RCC 7860 (cell line): ENCODE measurements at regions not wholly inside any gene's neighbourhood (a gene's known extent, or its start where the extent isn't known, plus 50 kb on each side); places are given as distances from the start of the nearest gene placed in this dataset.
"Not testable (repeated sequence)": the region's sequence is repeated elsewhere in the genome, so short reads cannot be mapped to it uniquely, and the experiment has no call there.

Source experiments
- DNase-seq: peaks from one replicate; pipeline ENCODE4 v3.0.0-alpha.2; 2015; ENCODE audit warnings: low spot score
- FAIRE-seq: peaks from 2 replicates; lab custom pipeline; 2012; peaks lifted over from hg19 to GRCh38; lab: Jason Lieb, UNC

DNA sequence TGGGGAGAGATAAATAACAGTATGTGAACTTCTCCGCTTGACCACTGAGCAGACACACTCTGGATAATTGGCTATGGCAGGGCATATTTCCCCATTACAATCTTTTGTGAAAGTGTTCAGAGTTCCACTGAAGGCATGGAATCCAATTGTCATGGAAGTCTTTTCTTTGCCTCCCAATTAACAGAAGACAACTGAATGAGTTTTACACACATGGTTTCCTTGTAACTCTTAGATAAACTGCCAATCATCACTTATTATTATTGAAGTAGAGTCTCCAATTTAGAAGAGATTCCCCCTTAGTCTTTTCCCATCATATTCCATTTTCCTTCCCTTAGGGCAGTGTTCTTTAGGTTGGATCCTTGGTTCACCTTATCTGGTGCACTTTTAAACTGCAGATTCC, 308.3 kb downstream of the NR2F2 start:
- FAIRE-seq (no peak), DNase-seq (no peak)

DNA sequence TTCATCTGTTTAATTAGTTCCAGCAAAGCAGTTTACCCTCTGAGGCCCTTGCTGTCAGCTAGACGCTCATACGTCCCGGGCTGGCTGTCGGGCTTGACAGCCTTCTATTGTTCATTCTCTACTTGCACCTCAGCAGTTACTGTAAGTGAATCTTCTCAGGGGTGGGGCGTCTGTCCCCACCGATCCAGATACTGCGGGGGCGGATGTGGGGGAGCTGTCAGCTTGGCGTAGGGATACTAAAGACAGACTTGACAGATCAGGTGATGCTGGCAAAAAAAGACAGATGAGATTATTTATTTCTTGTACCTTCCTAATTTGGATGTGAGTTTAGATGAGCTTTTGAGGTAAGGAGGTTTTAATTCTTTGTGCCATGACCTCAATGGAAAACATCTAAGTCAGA, 315.3 kb downstream of the NR2F2 start:
- DNase-seq (no peak), FAIRE-seq (no peak)

DNA sequence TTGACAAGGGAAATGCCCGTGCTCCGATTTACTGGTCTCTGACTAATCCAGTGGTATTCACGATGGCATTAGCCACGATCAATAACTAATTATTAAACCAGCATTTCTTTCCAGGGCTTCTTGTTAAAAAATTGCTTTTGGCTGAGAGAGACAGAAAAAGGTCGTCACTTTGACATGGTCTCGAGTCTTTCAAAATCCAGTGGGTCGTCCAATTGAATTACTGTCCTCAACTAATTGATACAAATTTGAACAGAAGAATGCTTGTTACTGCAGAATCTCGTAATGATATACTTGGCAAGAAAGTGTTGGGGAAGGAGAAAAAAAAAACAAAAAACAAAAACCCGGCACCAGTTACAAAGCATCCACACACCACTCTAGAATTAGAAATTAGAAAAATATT, 318.4 kb downstream of the NR2F2 start:
- DNase-seq: no peak
- no peak for FAIRE-seq

DNA sequence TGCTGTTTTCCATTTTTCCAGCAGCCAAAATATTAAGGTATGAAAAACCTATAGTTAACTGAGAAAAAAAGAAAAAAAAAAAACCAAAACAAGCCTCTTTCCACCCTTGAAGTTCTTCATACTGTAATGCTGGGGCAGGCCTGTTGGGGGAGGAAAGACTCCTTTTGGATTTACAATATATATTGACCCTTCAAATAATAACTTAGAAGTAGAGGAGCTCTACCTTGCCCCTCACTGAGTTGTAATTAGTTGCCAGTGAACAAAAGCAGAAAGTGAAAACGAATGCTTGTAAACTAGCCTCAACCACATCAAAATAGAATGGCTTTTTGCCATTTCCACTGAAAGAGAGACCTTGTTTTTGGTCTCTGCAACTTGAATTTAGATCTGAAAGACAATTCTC, 326.6 kb downstream of the NR2F2 start:
- FAIRE-seq (no peak), DNase-seq (no peak)

DNA sequence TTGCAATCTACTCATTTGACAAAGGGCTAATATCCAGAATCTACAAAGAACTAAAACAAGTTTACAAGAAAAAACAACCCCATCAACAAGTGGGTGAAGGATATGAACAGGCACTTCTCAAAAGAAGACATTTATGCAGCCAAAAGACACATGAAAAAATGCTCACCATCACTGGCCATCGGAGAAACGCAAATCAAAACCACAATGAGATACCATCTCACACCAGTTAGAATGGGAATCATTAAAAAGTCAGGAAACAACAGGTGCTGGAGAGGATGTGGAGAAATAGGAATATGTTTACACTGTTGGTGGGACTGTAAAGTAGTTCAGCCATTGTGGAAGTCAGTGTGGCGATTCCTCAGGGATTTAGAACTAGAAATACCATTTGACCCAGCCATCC, 336.5 kb downstream of the NR2F2 start:
- FAIRE-seq, DNase-seq: not testable (repeated sequence)

DNA sequence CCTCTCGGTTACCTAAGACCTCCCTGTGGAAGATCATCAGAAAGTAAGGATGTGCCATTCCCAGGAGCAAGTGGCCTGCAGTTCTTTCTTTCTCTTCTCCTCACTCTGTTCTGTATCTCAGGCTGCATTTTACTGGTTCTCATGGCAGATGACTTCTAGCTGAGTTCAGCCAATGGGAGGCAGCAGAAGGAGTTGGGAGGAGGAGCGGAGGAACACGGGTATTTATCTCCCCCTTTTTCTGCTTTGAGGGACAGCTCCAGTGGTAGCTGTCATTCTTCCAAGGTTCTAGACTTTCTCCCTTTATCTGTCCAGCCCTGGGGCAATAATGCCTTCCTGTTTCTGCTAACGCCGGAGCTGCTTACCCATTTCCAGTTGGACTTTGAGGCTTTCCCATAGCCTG, 339.9 kb downstream of the NR2F2 start:
- FAIRE-seq: no peak
- no peak for DNase-seq

DNA sequence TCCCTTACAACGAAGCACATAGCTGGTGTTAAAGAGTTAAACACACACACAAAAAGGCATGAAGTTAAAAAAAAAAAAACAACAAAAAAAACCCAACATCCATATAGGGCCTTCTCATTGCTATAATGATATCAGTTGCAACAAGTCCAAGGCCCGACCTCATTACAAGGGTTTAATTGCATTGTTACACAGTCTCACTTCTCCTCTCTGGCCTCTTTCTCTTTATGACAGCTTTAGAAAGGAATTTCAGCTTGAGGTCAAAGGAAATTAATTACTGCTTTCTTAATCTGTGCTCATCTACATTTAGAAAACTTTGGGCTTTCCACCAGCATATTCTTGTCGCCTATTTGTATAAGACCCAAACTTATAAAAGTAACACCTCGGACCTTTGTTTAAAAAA, 342.1 kb downstream of the NR2F2 start:
- FAIRE-seq: no peak
- no peak for DNase-seq

DNA sequence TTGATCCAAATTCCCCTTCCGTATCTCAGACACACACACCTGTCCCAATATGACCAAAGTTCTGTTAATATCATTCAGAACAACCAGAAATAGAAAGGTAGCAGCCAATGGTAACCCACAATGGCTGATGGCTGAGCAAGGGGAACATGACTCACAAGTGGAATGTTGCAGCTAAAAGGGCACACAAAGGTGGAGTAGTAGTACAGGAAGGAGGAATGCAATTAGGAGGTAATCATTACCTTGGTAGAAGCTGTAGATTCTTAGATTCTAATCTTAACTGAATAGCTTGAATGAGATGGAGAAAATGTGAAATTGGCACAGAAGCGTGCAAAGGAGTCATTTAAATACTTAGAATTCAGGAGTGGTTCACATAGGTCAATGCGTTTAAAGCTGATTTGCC, 347.9 kb downstream of the NR2F2 start:
- FAIRE-seq: no peak
- no peak for DNase-seq

DNA sequence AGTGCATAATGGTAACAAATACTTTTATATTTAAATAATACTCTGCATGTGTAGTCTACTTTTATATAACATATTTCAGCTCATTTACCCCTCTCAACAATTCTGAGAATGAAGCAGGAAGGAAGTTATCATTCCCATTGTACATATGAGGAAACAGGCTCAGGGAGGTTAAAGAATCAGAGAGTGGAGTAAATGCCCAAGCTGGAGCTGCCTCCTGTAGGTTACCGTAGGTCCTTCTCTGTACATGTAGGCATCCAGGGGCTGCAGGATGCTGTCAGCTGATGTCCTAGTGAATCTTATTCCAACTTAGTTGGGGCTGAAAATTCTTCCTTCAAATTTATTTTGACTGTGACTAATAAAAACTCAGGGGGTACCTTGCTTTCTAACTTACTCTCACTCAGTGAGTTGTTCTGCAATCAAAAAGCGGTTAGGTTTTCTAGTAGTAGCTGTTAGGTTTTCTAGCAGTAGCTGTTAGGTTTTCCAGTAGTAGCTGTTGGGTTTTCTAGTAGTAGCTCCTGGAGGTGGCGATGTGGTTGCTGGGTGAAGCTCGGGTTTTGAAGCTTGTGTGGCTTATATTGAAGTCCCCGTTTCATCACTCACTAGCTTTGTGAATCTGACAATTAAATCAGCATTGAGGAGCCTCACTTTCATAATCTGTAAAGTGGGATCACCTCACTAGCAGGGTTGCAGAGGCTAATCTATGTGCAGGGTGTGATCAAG, 357.0 kb downstream of the NR2F2 start:
- DNase-seq: no peak
- FAIRE-seq: no peak

DNA sequence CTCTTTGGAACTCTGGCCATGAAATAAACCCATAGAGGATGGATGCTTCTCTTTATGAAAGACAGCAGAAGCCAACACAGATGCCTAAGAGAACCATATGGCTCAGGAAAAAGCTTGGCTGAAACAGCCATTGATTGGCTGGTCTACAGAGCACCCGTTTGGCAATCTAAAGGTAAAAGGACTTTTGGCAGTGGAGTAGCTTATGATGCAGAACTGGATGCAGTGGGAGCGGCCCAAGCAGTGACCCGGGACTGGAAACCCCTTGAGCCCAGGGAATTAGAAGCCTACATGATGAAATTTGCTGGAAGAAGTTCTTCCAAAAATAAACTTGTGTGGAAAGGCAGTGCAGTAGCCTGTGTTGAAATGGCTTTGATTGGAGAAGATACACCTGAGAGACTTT, 360.2 kb downstream of the NR2F2 start:
- DNase-seq: no peak
- no peak for FAIRE-seq

DNA sequence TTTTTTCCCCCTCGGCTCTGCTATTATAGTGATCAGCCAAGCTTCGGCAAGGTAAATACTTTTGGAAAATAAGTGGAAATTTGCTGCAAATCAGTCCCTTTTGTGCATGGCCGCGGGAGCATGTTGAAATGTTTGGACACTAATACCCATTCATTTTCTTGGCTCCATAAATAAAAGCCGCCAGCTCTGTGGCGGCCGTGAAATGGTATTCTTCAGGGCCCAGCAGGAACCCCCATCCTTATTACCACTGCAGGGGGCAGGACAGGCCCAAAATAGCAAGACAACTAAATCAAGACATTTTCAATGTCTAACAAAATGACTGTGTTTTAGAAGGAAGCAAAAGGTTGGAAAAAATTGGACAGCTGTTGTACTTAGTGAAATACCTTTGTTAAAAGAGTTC, 362.3 kb downstream of the NR2F2 start:
- no peak for DNase-seq
- FAIRE-seq: no peak

DNA sequence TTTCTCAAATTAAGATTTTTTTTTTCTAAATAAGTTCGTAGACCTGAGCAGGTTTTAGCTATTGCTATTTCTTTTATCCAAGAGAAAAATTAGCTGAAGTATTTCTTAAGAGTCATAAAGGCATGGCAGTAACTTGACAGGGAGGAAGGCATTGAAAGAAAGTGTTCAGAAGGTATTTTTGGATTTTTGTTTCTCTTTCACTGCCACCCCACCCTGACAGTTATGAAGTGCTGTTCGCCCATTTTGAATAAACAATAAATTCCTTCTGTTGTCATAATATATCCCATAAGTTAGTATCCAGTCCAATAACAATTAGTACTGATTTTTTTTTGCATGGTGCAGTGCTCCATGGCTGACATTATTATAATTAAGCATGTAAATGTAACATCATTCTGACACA, 363.0 kb downstream of the NR2F2 start:
- no peak for FAIRE-seq
- DNase-seq: no peak

DNA sequence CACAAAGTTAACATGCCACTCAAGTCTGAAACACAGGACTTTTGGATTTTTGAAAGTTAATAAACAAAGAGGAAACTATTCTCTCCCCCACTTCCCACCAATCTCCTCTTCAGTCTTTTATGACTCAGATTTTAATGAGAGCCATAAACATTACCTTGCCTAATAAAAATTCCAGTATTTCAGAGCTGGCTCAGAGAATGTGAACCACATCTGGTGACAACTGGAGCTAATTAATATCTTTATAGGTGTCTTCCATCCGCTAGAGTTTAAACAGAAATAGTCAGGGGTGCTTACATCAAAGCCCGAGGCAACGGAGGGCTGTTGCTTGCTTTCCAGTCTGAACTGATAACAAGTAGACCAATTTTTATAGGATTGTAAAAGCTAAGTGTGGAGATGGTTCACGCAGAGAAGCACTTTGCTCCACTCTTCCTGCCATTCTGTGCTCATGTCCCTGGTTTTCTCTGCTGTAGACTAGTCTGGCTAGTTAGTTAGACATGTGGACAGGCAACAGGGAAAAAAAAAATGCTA, 363.6 kb downstream of the NR2F2 start:
- FAIRE-seq: no peak
- no peak for DNase-seq

DNA sequence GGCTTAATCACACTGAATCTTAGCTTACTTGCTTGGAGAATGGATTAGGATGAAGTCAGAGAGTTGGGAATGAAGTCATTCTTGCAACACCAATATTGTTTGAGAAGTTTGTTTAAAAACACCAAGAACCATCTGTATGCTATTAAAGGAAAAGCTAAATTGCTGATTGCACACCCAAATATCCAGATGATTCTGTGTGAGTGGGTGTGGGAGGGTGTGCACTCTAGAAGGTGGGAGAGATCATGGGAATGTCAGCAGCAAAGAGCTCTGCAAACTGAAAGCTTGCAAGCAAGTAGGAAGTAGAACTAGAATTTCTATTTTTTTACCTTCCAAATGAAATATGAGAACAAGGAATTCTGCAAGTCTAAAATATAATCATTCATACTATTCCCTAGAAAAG, 364.9 kb downstream of the NR2F2 start:
- no peak for DNase-seq
- no peak for FAIRE-seq

DNA sequence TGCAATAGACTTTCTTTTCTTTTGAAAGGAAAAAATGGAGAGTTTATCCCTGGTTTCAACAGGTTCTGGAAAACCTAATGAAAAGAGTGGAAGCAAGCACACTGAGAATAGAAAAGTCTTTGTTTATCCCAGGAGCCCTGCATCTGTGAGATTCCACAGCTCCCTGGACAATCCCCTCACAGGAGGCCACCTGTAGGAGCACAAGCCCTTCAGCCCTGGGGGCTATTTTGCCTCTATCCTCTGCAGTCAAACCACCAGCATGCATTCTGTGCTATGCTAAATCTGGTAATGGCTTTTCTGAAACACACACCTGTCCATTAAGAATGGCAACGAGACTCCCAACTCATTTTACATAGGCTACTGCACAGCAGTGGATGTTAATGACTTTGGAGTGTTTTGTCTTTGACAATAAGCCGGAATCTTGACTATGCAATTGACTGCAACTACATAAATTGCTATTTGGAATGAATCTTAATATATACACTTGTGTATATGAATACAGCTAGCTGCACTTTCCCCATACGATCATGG, 369.4 kb downstream of the NR2F2 start:
- no peak for DNase-seq
- FAIRE-seq: no peak

DNA sequence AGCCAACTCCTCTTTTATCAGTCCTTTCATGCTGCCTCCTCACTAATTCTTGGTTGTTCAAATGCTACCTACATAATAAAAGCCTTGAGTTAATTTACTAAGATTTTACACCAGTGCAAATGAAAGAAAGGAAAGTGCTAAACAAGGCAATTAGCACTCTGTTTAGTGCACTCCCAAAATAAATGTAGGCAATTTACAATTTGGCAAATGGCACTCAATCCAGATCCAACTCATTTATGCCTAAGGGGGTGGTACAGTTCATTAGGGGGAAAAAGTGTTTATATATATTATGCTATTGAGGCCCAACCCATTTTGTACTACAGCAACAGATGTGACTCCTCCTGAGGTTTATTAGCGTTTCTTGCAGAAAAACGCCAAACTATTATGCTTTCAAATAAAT, 370.1 kb downstream of the NR2F2 start:
- FAIRE-seq: no peak
- DNase-seq: no peak

DNA sequence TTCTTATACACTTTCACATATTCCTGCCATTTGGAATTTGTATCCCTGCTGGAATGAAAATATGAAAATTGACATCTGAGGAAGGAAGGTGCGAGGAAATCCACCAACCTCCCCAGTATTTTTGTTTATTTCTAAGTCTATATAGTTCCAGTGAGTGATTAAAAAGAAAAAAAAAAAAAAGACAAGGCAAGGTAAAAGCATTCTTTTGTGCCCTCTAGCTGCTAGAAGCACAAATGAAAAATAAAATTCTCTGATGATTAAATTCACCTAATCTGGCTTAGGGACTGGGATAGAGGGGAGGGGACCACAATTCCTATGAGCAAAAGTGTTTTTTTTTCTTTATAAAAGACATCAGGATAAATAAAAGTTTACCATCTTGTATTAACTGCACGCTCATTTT, 370.9 kb downstream of the NR2F2 start:
- DNase-seq (no peak), FAIRE-seq (no peak)

DNA sequence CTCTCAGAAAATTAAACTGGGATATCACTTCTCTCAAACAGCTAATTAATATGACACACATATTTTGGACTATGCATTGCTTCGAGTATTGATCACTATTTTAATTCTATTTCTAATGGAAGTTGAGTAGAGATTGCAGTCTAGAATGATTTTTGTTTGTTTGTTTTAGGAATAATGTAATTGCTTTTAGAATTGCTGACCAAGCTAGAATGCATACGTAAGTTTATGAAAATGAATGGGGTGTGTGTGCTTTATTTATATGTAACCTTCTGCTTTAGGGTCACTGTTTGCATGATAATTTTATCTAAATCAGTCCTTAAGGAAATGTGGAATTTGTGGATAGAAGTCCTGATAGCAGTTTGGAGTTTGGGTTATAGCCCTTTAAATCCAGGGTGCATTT, 371.4 kb downstream of the NR2F2 start:
- FAIRE-seq (no peak), DNase-seq (no peak)

DNA sequence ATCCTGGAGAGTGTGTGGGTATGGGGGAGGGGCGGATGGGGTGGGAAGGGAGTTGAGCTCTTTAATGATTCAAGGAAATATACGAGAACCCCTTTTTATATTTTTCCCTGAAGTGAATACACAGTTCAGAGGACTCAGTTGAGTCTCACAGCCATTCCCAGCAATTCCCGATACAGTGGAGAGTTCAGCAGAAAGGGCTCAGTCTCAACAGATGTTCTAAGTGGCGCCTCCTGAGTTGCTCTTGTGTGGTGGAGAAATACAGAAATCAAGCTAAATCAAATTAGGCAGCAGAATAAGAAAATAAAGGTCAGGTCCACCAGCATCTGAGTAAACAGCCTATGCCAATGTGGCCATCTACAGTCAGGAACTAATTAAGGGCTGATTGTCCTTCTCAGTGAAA, 372.1 kb downstream of the NR2F2 start:
- DNase-seq (no peak), FAIRE-seq (no peak)

DNA sequence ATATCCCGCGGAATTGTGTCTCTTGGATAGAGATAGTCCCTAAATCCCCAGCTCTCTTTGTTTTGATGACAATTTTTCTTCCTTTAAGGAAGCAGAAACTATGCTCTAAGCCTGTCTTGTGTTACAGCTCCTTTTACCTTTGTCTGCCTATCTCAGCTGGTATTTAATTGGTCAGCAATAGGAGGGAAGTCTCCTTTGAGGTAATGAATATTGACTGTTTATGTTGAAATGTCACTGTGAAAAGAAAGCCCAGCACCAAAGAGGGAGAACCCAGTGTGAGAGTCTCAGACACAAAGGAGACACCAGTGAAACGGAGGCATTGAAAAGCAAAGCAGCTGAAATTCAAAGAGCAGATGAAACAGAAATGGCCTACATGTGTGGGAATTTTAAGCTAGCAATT, 372.6 kb downstream of the NR2F2 start:
- FAIRE-seq (no peak), DNase-seq (no peak)

DNA sequence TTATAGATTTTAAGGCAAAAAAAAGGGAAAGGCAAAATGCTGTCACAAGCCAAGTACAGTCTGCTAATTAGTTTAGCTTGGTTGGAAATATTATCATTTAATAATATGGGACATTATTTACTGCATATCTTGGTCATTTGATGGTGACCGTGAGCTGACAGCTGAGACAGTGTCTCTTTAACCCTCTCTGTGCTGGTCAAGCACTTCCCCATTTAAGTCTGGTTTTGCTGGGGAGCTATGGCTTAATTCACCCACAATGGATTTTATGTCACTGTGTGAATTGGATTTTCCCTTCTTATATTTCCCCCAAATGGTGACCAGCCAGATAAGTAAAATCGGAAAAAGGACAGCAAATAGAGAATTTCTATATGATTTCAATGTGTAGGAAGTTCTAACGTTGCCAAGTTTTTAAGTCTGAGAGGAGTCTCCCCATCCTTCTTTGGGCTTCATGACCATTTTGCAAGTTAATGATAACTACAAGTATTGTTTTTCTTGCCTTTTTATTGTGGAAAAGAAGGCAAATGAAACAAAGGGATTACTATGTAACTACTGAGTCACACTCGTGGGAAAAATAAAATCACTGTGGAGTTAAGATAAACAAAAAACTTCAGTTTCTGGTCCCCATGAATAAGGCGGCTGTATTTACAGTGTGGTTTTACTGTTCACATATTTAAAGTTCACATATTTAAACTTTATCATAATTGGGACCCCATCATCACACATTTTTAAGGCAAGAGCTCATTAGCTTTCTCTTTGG, 373.5 kb downstream of the NR2F2 start:
- FAIRE-seq (no peak), DNase-seq (no peak)

DNA sequence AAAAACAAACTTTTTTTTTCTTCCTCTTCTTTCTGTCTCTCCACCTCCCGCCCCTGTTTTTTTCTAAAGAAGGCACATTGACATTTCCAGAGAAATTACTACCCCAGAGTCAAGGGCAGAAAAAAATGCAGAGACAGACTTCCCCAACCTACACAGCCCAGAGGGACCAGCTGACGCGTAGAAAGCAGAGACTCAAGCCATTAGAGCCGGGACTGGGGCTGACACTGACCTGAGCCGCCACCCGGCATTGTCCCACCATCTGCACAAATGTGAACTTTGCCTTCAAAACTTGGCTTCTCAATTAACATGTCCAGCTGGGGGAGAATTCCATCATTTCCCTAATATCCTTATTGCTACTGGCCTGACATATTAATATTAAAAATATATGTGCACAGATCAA, 385.6 kb downstream of the NR2F2 start:
- FAIRE-seq: no peak
- no peak for DNase-seq
